EL (cell line): ENCODE measurements at regions not wholly inside any gene's neighbourhood (a gene's known extent, or its start where the extent isn't known, plus 50 kb on each side); places are given as distances from the start of the nearest gene placed in this dataset.
"Not testable (repeated sequence)": the region's sequence is repeated elsewhere in the genome, so short reads cannot be mapped to it uniquely, and the experiment has no call there.

ENCODE experiments used
- DNase-seq: peaks from one replicate; pipeline ENCODE4 v3.0.0-alpha.2; 2016

GRCh38 chr11:39120890-39121289 lies 2338.6 kb downstream of the LRRC4C start:
- DNase-seq: no peak

- no peak for DNase-seq
These were observed 2345.8 kb downstream of the LRRC4C start for GRCh38 chr11:39113606-39114005.

GRCh38 chr11:39102236-39102635 lies 2357.2 kb downstream of the LRRC4C start:
- no peak for DNase-seq

- DNase-seq: no peak
These were observed 2381.0 kb downstream of the LRRC4C start for GRCh38 chr11:39078465-39078864.

- no peak for DNase-seq
These were observed 2421.8 kb downstream of the LRRC4C start for GRCh38 chr11:39037611-39038010.

- no peak for DNase-seq
These were observed 2423.4 kb downstream of the LRRC4C start for GRCh38 chr11:39036021-39036420.

- DNase-seq: no peak
These were observed 2423.5 kb upstream of the RAG2 start for GRCh38 chr11:39021539-39021938.

- no peak for DNase-seq
These were observed 2413.8 kb upstream of the RAG2 start for GRCh38 chr11:39011797-39012196.

GRCh38 chr11:38990841-38991240 lies 2392.8 kb upstream of the RAG2 start:
- no peak for DNase-seq

- DNase-seq: no peak
These were observed 2392.1 kb upstream of the RAG2 start for GRCh38 chr11:38990139-38990538.

- DNase-seq: no peak
These were observed 2390.9 kb upstream of the RAG2 start for GRCh38 chr11:38988908-38989307.

GRCh38 chr11:38972220-38972619 lies 2374.2 kb upstream of the RAG2 start:
- no peak for DNase-seq

GRCh38 chr11:38971141-38971540 lies 2373.1 kb upstream of the RAG2 start:
- peak; percentile 51 for DNase-seq

- DNase-seq: no peak
These were observed 2370.9 kb upstream of the RAG2 start for GRCh38 chr11:38968951-38969350.

GRCh38 chr11:38952698-38953097 lies 2354.7 kb upstream of the RAG2 start:
- no peak for DNase-seq

GRCh38 chr11:38950867-38951266 lies 2352.8 kb upstream of the RAG2 start:
- peak; percentile 26 for DNase-seq

GRCh38 chr11:38948392-38948791 lies 2350.4 kb upstream of the RAG2 start:
- DNase-seq: no peak

- peak; percentile 3 for DNase-seq
These were observed 2339.7 kb upstream of the RAG2 start for GRCh38 chr11:38937709-38938108.

- no peak for DNase-seq
These were observed 2337.9 kb upstream of the RAG2 start for GRCh38 chr11:38935941-38936340.

- DNase-seq: no peak
These were observed 2330.0 kb upstream of the RAG2 start for GRCh38 chr11:38927993-38928392.

GRCh38 chr11:38924644-38925043 lies 2326.6 kb upstream of the RAG2 start:
- no peak for DNase-seq

GRCh38 chr11:38900211-38900610 lies 2302.2 kb upstream of the RAG2 start:
- DNase-seq: no peak

GRCh38 chr11:38894201-38894600 lies 2296.2 kb upstream of the RAG2 start:
- not testable (repeated sequence) for DNase-seq

- no peak for DNase-seq
These were observed 2286.3 kb upstream of the RAG2 start for GRCh38 chr11:38884145-38884865.

- no peak for DNase-seq
These were observed 2269.3 kb upstream of the RAG2 start for GRCh38 chr11:38867338-38867737.
